IMR-90 (cell line): ENCODE measurements at regions not wholly inside any gene's neighbourhood (a gene's known extent, or its start where the extent isn't known, plus 50 kb on each side); places are given as distances from the start of the nearest gene placed in this dataset.

Experiments
- ATAC-seq: fragments of 200-7000 bp; cut with Tn5 transposase; 2 replicates; pipeline ENCODE4 v1.9.1; 2020; ENCODE audit warnings: low read depth, mild to moderate bottlenecking, moderate library complexity
- BruUV-seq: library from RNA; stranded (reverse); fragments of 400-500 nt; replicated peaks from 2 replicates; lab custom pipeline; 2021; lab: Mats Ljungman, UMichigan
- CTCF ChIA-PET: fragments of 300-600 bp; formaldehyde crosslinking; extraction: SDS; loops from one replicate; lab custom pipeline; 2021; ENCODE audit warnings: antibody characterized with exemption; lab: Yijun Ruan, JAX
- POLR2A ChIA-PET: fragments of 300-600 bp; sonication (Branson Sonifier 250); formaldehyde crosslinking; loops from one replicate; lab custom pipeline; 2022; ENCODE audit warnings: antibody characterized with exemption; ENCODE audit not compliant: unreplicated experiment; lab: Charles Lee
- DNase-seq: peaks from one replicate; pipeline ENCODE4 v3.0.0; 2013
- H2AFZ ChIP-seq: replicated peaks from 2 replicates; pipeline ENCODE3; 2013; ENCODE audit warnings: low read length, mild to moderate bottlenecking; ENCODE audit not compliant: poor library complexity
- H2AK5ac ChIP-seq: 2 replicates; pipeline ENCODE4 v1.6.1; 2013; ENCODE audit warnings: low read depth, low read length, inconsistent platforms
- H2AK9ac ChIP-seq: replicated peaks from 2 replicates; pipeline ENCODE3; 2013; ENCODE audit warnings: mild to moderate bottlenecking, low read depth, low read length, moderate library complexity; ENCODE audit not compliant: poor library complexity
- H2BK120ac ChIP-seq: 2 replicates; pipeline ENCODE4 v1.6.1; 2013; ENCODE audit warnings: low read depth, low read length, inconsistent platforms
- H2BK15ac ChIP-seq: 3 replicates; pipeline ENCODE4 v1.6.1; 2013; ENCODE audit warnings: low read depth, low read length, inconsistent platforms
- H2BK20ac ChIP-seq: 2 replicates; pipeline ENCODE4 v1.6.1; 2013; ENCODE audit warnings: low read depth, mild to moderate bottlenecking, inconsistent platforms, low read length, moderate library complexity
- H2BK5ac ChIP-seq: 2 replicates; pipeline ENCODE4 v1.6.1; 2013; ENCODE audit warnings: mild to moderate bottlenecking, low read depth, low read length, inconsistent platforms; ENCODE audit not compliant: poor library complexity, severe bottlenecking
- H3K14ac ChIP-seq: replicated peaks from 2 replicates; pipeline ENCODE4 v1.6.1; 2013; ENCODE audit warnings: low read depth, low read length, inconsistent platforms
- H3K18ac ChIP-seq: 2 replicates; pipeline ENCODE4 v1.6.1; 2013; ENCODE audit warnings: low read depth, low read length, control low read depth
- H3K23ac ChIP-seq: 2 replicates; pipeline ENCODE4 v1.6.1; 2013; ENCODE audit warnings: low read depth, low read length, inconsistent platforms
- H3K27ac ChIP-seq: 2 replicates; pipeline ENCODE4 v1.5.1; 2013; ENCODE audit warnings: mild to moderate bottlenecking, control low read depth, low read length; ENCODE audit not compliant: insufficient read depth
- H3K27me3 ChIP-seq: 2 replicates; pipeline ENCODE4 v1.6.1; 2013; ENCODE audit warnings: low read length; ENCODE audit not compliant: control insufficient read depth, insufficient read depth
- H3K36me3 ChIP-seq: 2 replicates; pipeline ENCODE4 v1.6.1; 2013; ENCODE audit warnings: low read length, mixed read lengths; ENCODE audit not compliant: control insufficient read depth, insufficient read depth
- H3K4ac ChIP-seq: 2 replicates; pipeline ENCODE4 v1.6.1; 2013; ENCODE audit warnings: low read depth, low read length, inconsistent platforms
- H3K4me1 ChIP-seq: 2 replicates; pipeline ENCODE4 v1.6.1; 2013; ENCODE audit warnings: low read length, mixed read lengths; ENCODE audit not compliant: control insufficient read depth, insufficient read depth
- H3K4me2 ChIP-seq: 2 replicates; pipeline ENCODE4 v1.6.1; 2013; ENCODE audit warnings: low read depth, mild to moderate bottlenecking, control low read depth, low read length, moderate library complexity
- H3K4me3 ChIP-seq: 2 replicates; pipeline ENCODE4 v1.5.1; 2013; ENCODE audit warnings: low read depth, mild to moderate bottlenecking, control low read depth, low read length, moderate library complexity; ENCODE audit not compliant: insufficient read depth
- H3K56ac ChIP-seq: 2 replicates; pipeline ENCODE4 v1.6.1; 2013; ENCODE audit warnings: low read length, inconsistent platforms; ENCODE audit not compliant: insufficient read depth; ENCODE audit errors: extremely low read depth
- H3K79me1 ChIP-seq, 2 experiments: 2 replicates each; pipeline ENCODE4 v1.6.1; 2013; ENCODE audit warnings: low read length in 2 of 2, inconsistent platforms in 1 of 2, low read depth in 1 of 2
- H3K9ac ChIP-seq: 2 replicates; pipeline ENCODE4 v1.6.1; 2013; ENCODE audit warnings: low read depth, low read length, control low read depth
- H3K9me1 ChIP-seq: 2 replicates; pipeline ENCODE4 v1.6.1; 2013; ENCODE audit warnings: low read length, inconsistent platforms; ENCODE audit not compliant: insufficient read depth
- H3K9me3 ChIP-seq: 2 replicates; pipeline ENCODE4 v1.6.1; 2013; ENCODE audit warnings: low read length; ENCODE audit not compliant: control insufficient read depth, insufficient read depth
- H4K20me1 ChIP-seq: 2 replicates; pipeline ENCODE4 v1.6.1; 2013; ENCODE audit warnings: low read length, inconsistent platforms; ENCODE audit not compliant: insufficient read depth
- H4K5ac ChIP-seq: 2 replicates; pipeline ENCODE4 v1.6.1; 2013; ENCODE audit warnings: mild to moderate bottlenecking, low read depth, low read length, control low read depth
- H4K8ac ChIP-seq, 2 experiments: 2 replicates each; pipeline ENCODE4 v1.6.1; 2013; ENCODE audit warnings: low read depth in 2 of 2, low read length in 2 of 2, control low read depth in 1 of 2, inconsistent platforms in 1 of 2
- H4K91ac ChIP-seq: 2 replicates; pipeline ENCODE4 v1.6.1; 2013; ENCODE audit warnings: low read depth, low read length, inconsistent platforms; ENCODE audit not compliant: insufficient read depth
- BHLHE40 ChIP-seq: fragments of 150-350 bp; IDR thresholded peaks from 2 replicates; pipeline ENCODE4 v1.6.1; 2016; ENCODE audit warnings: mild to moderate bottlenecking, low read depth, low read length
- CEBPB ChIP-seq: IDR thresholded peaks from 2 replicates; pipeline ENCODE4 v1.6.1; 2012; ENCODE audit warnings: low read depth, low read length, improper control_type of control experiment
- CHD1 ChIP-seq: IDR thresholded peaks from 2 replicates; pipeline ENCODE4 v1.6.1; 2012; ENCODE audit warnings: low read depth, low read length, improper control_type of control experiment
- FOS ChIP-seq: fragments of 150-350 bp; IDR thresholded peaks from 2 replicates; pipeline ENCODE4 v1.6.1; 2016; ENCODE audit warnings: low read depth, low read length
- MAFK ChIP-seq: IDR thresholded peaks from 2 replicates; pipeline ENCODE4 v1.6.1; 2012; ENCODE audit warnings: low read depth, low read length, improper control_type of control experiment
- MAZ ChIP-seq: IDR thresholded peaks from 2 replicates; pipeline ENCODE4 v1.6.1; 2012; ENCODE audit warnings: low read depth, mild to moderate bottlenecking, low read length, improper control_type of control experiment, moderate library complexity, borderline replicate concordance
- MXI1 ChIP-seq: IDR thresholded peaks from 2 replicates; pipeline ENCODE4 v1.6.1; 2012; ENCODE audit warnings: low read depth, mild to moderate bottlenecking, low read length, moderate library complexity, borderline replicate concordance
- NFE2L2 ChIP-seq: fragments of 150-350 bp; IDR thresholded peaks from 2 replicates; pipeline ENCODE4 v1.6.1; 2016; ENCODE audit warnings: low read depth, mild to moderate bottlenecking, low read length
- POLR2A ChIP-seq: IDR thresholded peaks from 2 replicates; pipeline ENCODE4 v1.6.1; 2012; ENCODE audit warnings: mild to moderate bottlenecking, low read depth, low read length
- RAD21 ChIP-seq: IDR thresholded peaks from 2 replicates; pipeline ENCODE4 v1.6.1; 2012; ENCODE audit warnings: low read length, improper control_type of control experiment
- RCOR1 ChIP-seq: IDR thresholded peaks from 2 replicates; pipeline ENCODE4 v1.6.1; 2012; ENCODE audit warnings: mild to moderate bottlenecking, low read length, improper control_type of control experiment; ENCODE audit not compliant: insufficient replicate concordance
- RFX5 ChIP-seq: IDR thresholded peaks from 2 replicates; pipeline ENCODE4 v1.8.0; 2012; ENCODE audit warnings: low read depth, mild to moderate bottlenecking, low read length, moderate library complexity
- WGBS, 2 experiments: methylation state at CpG; one replicate each; pipeline versions ENCODE4 v1.1.5 to v1.1.7; 2013; ENCODE audit warnings: missing lambda C conversion rate in 2 of 2; ENCODE audit not compliant: insufficient read length in 1 of 2; ENCODE audit errors: extremely low coverage in 2 of 2; 5-methylcytosine and 5-hydroxymethylcytosine counted together
- dilution Hi-C: fragments of 300-500 bp; cut with HindIII; formaldehyde crosslinking; loops from one replicate; pipeline ENCODE4 v1.14.3; 2018; ENCODE audit warnings: low sequenced_read_pairs; ENCODE audit not compliant: unreplicated experiment
- in situ Hi-C: fragments of 300-500 bp; cut with MboI; formaldehyde crosslinking; loops from 3 replicates; pipeline ENCODE4 v1.14.3; 2019; ENCODE audit warnings: low sequenced_read_pairs, inconsistent platforms, mixed read lengths
- intact Hi-C: fragments of 100-400 bp; cut with micrococcal nuclease; formaldehyde crosslinking; loops from 2 replicates; pipeline ENCODE4 v1.10.0; 2022
- TF ChIP-seq, protein P1 (sequence below): fragments of 150-350 bp; IDR thresholded peaks from 2 replicates; pipeline ENCODE4 v1.6.1; 2016; ENCODE audit warnings: low read depth, mild to moderate bottlenecking, low read length, moderate library complexity, borderline replicate concordance
- TF ChIP-seq, protein P2 (sequence below): conservative IDR thresholded peaks from 2 replicates; pipeline ENCODE4 v1.5.1; 2012; ENCODE audit warnings: mild to moderate bottlenecking, low read depth, low read length, improper control_type of control experiment

DNA sequence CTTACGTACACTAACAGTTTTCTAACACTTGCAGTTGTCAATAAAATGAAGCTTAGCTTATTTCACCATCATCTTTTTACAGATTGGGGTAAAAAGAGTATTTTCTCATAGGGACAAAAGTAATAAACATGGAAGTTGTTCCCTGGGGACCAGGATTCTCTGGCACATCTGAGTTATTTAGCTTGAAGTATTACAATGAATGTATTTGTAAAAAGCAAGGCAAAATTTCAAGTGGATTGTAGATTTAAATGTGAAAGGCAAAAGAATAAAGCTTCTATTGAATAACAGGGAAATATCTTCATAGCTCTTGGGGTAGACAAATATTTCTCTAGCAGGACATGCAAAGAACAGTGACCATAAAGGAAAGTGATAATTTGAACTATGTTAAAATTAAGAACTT, 260.0 kb upstream of the ECI2 start:
- dilution Hi-C loops, result no loop called here
- ATAC-seq, result no peak

More for the DNA sequence above, 260.0 kb upstream of the ECI2 start:
- Histone ChIP-seq H3K18ac (no peak overlapping the region), H3K27ac (no peak overlapping the region), H3K27me3 (no peaks in the 10 kb centered on the region), H3K4ac (no peak overlapping the region), H3K23ac (no peak overlapping the region), H3K56ac (no peak overlapping the region), H3K4me2 (no peak overlapping the region), H2BK20ac (no peak overlapping the region), H2AK5ac (no peak overlapping the region), H4K20me1 (no peaks in the 10 kb centered on the region), H2AK9ac (no peak overlapping the region), H4K91ac (no peak overlapping the region), H2AFZ (no peak overlapping the region), H3K14ac (no peak overlapping the region), H3K4me3 (no peak overlapping the region), H3K9ac (no peak overlapping the region), H2BK120ac (no peak overlapping the region), H4K8ac (no peak overlapping the region), H3K4me1 (peaks cover 8% of the 10 kb centered on the region; the same call in 1 of the 2 replicates), H3K9me1 (no peaks in the 10 kb centered on the region), H3K79me1 (no peaks in the 10 kb centered on the region), H4K5ac (no peak overlapping the region), H3K36me3 (no peaks in the 10 kb centered on the region), H3K9me3 (no peaks in the 10 kb centered on the region), H2BK15ac (no peak overlapping the region), H2BK5ac (no peak overlapping the region)
- POLR2A ChIA-PET, result no interaction called here
- BruUV-seq, result no TSS peak
- WGBS, 2 experiments, result no CpG with 5 or more reads among the region's 1 CpG
- intact Hi-C loops (no loop called here), in situ Hi-C loops (no loop called here)
- TF ChIP-seq RAD21 (no peak), BHLHE40 (no peak), FOS (no peak), NFE2L2 (no peak), POLR2A (no peak), MXI1 (no peak), RFX5 (no peak), RCOR1 (no peak), CHD1 (no peak), MAFK (no peak), CEBPB (no peak), MAZ (no peak)
- TF ChIP-seq, protein P1, sequence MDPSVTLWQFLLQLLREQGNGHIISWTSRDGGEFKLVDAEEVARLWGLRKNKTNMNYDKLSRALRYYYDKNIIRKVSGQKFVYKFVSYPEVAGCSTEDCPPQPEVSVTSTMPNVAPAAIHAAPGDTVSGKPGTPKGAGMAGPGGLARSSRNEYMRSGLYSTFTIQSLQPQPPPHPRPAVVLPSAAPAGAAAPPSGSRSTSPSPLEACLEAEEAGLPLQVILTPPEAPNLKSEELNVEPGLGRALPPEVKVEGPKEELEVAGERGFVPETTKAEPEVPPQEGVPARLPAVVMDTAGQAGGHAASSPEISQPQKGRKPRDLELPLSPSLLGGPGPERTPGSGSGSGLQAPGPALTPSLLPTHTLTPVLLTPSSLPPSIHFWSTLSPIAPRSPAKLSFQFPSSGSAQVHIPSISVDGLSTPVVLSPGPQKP, result no peak
- TF ChIP-seq, protein P2, sequence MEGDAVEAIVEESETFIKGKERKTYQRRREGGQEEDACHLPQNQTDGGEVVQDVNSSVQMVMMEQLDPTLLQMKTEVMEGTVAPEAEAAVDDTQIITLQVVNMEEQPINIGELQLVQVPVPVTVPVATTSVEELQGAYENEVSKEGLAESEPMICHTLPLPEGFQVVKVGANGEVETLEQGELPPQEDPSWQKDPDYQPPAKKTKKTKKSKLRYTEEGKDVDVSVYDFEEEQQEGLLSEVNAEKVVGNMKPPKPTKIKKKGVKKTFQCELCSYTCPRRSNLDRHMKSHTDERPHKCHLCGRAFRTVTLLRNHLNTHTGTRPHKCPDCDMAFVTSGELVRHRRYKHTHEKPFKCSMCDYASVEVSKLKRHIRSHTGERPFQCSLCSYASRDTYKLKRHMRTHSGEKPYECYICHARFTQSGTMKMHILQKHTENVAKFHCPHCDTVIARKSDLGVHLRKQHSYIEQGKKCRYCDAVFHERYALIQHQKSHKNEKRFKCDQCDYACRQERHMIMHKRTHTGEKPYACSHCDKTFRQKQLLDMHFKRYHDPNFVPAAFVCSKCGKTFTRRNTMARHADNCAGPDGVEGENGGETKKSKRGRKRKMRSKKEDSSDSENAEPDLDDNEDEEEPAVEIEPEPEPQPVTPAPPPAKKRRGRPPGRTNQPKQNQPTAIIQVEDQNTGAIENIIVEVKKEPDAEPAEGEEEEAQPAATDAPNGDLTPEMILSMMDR, result no peak
- CTCF ChIA-PET, result interaction anchor here (0.7 to 1.8 kb wide), 2 partner anchors 9 to 124 kb away, joined by 3 to 6 read pairs; no protein-coding TSS in a partner anchor
- DNase-seq, result no peak
